Chondrocyte (in vitro differentiated cells): ENCODE measurements at regions not wholly inside any gene's neighbourhood (a gene's known extent, or its start where the extent isn't known, plus 50 kb on each side); places are given as distances from the start of the nearest gene placed in this dataset.

ENCODE experiments used
- DNase-seq: peaks from one replicate; pipeline ENCODE4 v3.0.0; 2021; ENCODE audit warnings: mixed read lengths, low spot score
- H3K27ac Mint-ChIP-seq: one replicate; pipeline ENCODE4 v1.8.0; 2021; ENCODE audit warnings: mild to moderate bottlenecking, moderate library complexity, mixed read lengths; ENCODE audit not compliant: unreplicated experiment
- H3K27me3 Mint-ChIP-seq: 2 replicates; pipeline ENCODE4 v1.8.0; 2021; ENCODE audit warnings: low read depth, mixed read lengths
- H3K36me3 Mint-ChIP-seq: 2 replicates; pipeline ENCODE4 v1.8.0; 2021; ENCODE audit warnings: low read depth, mixed read lengths
- H3K4me1 Mint-ChIP-seq: 2 replicates; pipeline ENCODE4 v1.8.0; 2021; ENCODE audit warnings: low read depth, mild to moderate bottlenecking, mixed read lengths
- H3K4me3 Mint-ChIP-seq: one replicate; pipeline ENCODE4 v1.8.0; 2021; ENCODE audit warnings: mild to moderate bottlenecking, moderate library complexity, mixed read lengths; ENCODE audit not compliant: unreplicated experiment
- H3K9me3 Mint-ChIP-seq: 2 replicates; pipeline ENCODE4 v1.8.0; 2021; ENCODE audit warnings: low read depth, mixed read lengths
- CTCF ChIP-seq: fragments of 200-600 bp; sonication (generic); IDR thresholded peaks from 2 replicates; pipeline ENCODE4 v1.5.0; 2021; ENCODE audit warnings: antibody characterized with exemption, mild to moderate bottlenecking, moderate library complexity

GRCh38 chr6:4018171-4018923 lies 60.6 kb downstream of the FAM217A start:
- Mint-ChIP-seq H3K27ac (peak overlapping the region; percentile 94), H3K27me3 (no peaks in the 10 kb centered on the region), H3K4me1 (peaks cover 57% of the 10 kb centered on the region), H3K36me3 (peaks cover 4% of the 10 kb centered on the region), H3K9me3 (peaks cover under 1% of the 10 kb centered on the region), H3K4me3 (peak overlapping the region; percentile 82)
- TF ChIP-seq CTCF: peak; percentile 79
- DNase-seq: peak; percentile 96
